ENCODE measurements at regions not wholly inside any gene's neighbourhood (a gene's known extent, or its start where the extent isn't known, plus 50 kb on each side); places are given as distances from the start of the nearest gene placed in this dataset.
"Not testable (repeated sequence)": the region's sequence is repeated elsewhere in the genome, so short reads cannot be mapped to it uniquely, and the experiment has no call there.

DNA sequence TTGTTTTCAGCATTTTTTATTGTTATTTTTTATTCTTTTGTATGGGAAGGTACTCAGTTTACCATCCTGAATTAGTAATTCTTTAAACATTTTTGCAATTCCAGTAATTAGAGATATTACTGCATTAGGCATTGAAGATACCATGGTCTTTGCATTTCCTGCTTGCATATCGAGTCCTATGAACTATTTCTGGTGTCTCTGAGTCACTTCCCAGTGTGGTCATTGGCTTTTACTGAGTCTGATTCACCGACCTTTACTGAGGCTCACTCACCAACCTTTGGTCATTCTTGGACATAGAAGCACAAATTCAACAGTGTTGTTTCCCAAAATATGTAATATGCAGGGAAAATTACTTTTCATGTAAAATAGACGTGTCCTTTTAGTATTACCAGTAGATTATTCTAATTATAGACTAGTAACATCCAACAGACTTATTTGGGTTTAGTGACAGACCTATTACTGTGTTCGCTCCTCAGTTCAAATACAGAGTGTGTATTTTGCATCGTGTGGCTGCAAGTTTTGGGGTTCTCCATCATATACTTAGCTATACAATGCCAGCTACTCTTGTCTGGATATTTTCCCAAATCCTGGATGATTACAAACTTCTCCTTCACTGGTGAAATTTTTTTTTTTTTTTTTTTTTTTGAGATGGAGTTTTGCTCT lies 180.7 kb upstream of the PRSS1 start:
- no peak for DNase-seq (ENCODE audit: low spot score)

- no peak for DNase-seq (ENCODE audit: low spot score)
These were observed 181.8 kb upstream of the PRSS1 start for GRCh38 chr7:142567201-142568075.

GRCh38 chr7:142566271-142566670 lies 183.0 kb upstream of the PRSS1 start:
- DNase-seq (ENCODE audit: low spot score): no peak

DNA sequence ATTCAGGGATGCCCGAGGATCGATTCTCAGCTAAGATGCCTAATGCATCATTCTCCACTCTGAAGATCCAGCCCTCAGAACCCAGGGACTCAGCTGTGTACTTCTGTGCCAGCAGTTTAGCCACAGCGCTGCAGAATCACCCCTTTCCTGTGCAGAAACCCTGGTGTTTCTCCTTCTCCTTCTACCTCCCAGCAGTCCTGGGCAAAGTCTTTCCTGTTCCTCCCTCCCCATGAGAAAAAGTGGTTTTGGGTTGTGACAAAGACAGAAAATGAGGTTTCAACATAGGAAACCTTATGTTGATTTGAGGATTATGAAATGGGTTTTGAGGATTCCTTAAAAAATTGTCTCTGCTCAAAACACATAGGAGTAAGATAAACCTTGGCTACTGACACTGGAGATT lies 185.1 kb upstream of the PRSS1 start:
- DNase-seq (ENCODE audit: low spot score): not testable (repeated sequence)

DNA sequence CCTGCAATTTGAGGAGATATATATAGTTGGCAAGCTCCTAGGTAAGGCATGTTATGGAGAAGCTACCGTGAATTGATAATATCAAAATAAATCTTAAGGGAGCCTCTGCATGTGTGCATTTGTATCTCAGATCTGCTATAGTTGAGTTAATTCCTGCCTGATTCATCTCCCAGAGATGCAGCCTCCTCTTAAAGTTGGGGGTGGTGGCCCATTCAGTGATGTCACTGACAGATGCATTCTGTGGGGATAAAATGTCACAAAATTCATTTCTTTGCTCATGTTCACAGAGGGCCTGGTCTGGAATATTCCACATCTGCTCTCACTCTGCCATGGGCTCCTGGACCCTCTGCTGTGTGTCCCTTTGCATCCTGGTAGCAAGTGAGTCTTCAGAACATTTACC lies 185.8 kb upstream of the PRSS1 start:
- DNase-seq (ENCODE audit: low spot score): no peak

- DNase-seq (ENCODE audit: low spot score): no peak
These were observed 186.6 kb upstream of the PRSS1 start for GRCh38 chr7:142562688-142563087.

- not testable (repeated sequence) for DNase-seq (ENCODE audit: low spot score)
These were observed 187.9 kb upstream of the PRSS1 start for GRCh38 chr7:142561396-142561795.

GRCh38 chr7:142560770-142561169 lies 188.5 kb upstream of the PRSS1 start:
- not testable (repeated sequence) for DNase-seq (ENCODE audit: low spot score)

GRCh38 chr7:142560166-142560565 lies 189.1 kb upstream of the PRSS1 start:
- DNase-seq (ENCODE audit: low spot score): no peak

DNA sequence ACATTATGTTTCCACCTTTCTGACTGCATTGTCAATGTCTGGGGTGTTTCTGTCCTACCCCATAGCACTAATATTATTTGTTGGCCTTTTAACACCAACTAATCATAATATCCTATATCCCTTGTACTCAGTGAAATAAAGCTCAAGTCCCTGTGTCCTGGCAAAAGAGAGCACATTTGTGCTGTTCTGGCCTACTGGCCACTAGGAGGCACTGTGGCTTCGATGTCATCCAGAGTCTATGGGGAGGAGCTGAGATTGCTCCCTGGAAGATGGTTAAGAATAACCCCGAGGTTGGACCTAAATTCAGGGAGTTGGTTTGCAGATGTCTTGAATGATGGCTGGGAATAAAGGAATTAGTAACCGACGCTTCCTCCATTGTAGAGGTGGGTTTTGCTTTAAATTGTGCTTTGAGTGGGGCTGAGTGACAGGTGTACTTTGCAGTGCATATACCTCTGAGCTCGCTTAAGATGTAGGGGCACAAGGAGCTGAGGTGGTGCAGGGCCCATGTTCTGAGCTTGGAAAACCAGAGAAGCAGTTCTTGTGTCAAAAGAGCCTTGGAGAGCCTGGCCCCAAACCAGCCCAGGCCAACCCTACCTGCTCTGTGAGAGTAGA lies 191.2 kb upstream of the PRSS1 start:
- no peak for DNase-seq (ENCODE audit: low spot score)

- DNase-seq (ENCODE audit: low spot score): no peak
These were observed 192.5 kb upstream of the PRSS1 start for GRCh38 chr7:142556740-142557139.

DNA sequence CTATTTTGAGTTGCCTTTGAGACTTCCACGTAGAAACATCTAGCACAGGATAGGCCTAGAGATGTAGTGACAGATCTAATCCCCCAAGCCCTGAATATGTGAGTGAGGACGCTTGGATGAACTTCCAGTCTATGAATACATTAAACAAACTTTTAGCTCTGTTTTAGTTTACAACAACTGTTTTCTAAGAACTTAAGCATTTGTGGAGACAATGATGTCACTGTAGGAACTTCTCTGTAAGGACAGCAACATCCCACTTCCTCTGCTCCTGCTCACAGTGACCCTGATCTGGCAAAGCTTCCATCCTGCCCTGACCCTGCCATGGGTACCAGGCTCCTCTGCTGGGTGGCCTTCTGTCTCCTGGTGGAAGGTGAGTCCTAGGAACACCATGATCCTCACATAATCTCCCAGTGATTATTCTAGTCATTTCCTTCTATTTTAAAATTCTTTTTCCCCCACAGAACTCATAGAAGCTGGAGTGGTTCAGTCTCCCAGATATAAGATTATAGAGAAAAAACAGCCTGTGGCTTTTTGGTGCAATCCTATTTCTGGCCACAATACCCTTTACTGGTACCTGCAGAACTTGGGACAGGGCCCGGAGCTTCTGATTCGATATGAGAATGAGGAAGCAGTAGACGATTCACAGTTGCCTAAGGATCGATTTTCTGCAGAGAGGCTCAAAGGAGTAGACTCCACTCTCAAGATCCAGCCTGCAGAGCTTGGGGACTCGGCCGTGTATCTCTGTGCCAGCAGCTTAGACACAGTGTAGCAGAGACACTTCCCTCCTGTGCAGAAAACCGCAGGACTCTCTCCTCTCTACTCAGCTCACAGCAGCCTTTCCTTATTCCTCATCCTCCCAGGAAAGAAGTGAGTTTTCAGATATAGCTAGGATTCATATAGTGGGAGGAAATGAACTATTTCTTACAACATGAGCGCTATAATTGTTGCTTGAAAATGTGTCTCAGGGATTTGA lies 194.4 kb upstream of the PRSS1 start:
- DNase-seq (ENCODE audit: low spot score): no peak

- no peak for DNase-seq (ENCODE audit: low spot score)
These were observed 196.1 kb upstream of the PRSS1 start for GRCh38 chr7:142553216-142553615.

DNA sequence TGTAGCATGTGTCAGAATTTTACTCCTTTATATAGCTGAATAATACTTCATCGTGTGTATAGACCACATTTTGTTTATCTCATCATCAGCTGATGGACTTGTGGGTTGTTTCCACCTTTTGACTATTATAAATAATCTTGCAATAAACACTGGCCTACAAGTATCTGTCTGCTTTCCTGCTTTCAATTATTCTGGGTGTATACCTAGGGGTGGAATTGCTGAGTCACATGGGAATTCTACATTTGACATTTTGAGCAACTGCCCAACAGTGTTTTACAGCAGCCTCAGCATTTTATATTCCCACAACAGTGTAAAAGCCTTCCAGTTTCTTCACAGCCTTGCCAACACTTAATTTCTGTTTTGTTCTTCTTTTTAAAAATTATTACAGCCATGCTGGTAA lies 200.3 kb upstream of the PRSS1 start:
- DNase-seq (ENCODE audit: low spot score): no peak

GRCh38 chr7:142546452-142546851 lies 202.8 kb upstream of the PRSS1 start:
- DNase-seq (ENCODE audit: low spot score): no peak

- DNase-seq (ENCODE audit: low spot score): no peak
These were observed 206.3 kb upstream of the PRSS1 start for GRCh38 chr7:142542942-142543341.

DNA sequence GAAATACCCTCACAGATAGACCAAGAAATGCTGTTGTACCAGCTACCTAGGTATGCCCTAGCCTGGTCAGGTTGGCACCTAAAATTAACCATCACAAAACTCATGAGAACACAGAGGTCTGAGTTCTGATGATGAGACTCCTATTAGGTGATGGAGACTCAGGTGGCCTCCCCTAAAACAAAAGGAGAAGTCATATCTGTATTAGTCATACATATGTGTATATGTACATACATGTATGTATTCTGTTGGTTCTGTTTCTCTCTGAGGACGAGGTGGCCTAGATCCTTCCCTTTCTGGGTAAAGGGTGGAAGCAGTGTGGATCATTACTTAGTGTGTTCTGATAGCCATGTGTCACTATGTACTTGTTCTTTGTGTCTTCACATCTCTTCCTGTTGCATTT lies 207.2 kb upstream of the PRSS1 start:
- no peak for DNase-seq (ENCODE audit: low spot score)

GRCh38 chr7:142540371-142540770 lies 208.9 kb upstream of the PRSS1 start:
- no peak for DNase-seq (ENCODE audit: low spot score)

DNA sequence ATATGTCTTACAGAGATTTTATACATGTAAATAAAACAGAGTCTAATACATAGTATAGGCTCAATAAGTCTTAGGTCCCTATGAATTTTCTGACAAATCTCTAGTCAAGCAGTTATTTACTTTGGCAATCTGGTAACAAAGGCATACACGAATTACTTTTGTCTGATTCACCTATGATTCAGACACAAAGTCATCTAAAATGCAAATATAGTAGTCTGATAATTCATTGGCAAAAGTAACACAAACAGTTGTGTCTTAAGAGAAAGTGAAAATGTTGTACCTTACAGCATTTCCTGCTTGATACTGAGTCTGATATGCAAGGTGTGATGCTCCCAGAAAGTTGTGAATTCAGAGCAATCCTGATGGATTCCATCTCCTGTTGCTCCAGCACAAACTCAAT lies 209.4 kb upstream of the PRSS1 start:
- no peak for DNase-seq (ENCODE audit: low spot score)

GRCh38 chr7:142537760-142538159 lies 211.5 kb upstream of the PRSS1 start:
- no peak for DNase-seq (ENCODE audit: low spot score)

- DNase-seq (ENCODE audit: low spot score): peak; percentile 65
These were observed 214.0 kb upstream of the PRSS1 start for GRCh38 chr7:142535123-142535779.

Measured in Ammon's horn (tissue), 1 donor.